22Rv1 (cell line): ENCODE measurements at regions not wholly inside any gene's neighbourhood (a gene's known extent, or its start where the extent isn't known, plus 50 kb on each side); places are given as distances from the start of the nearest gene placed in this dataset.

Experiments used
- H3K27ac ChIP-seq: fragments of 450-650 bp; 2 replicates; pipeline ENCODE4 v1.5.1; 2017
- ZFX ChIP-seq: fragments of 450-650 bp; IDR thresholded peaks from 2 replicates; pipeline ENCODE4 v1.6.1; 2017; ENCODE audit warnings: antibody characterized with exemption, borderline replicate concordance
- TF ChIP-seq, protein P1 (sequence below): fragments of 450-650 bp; IDR thresholded peaks from 2 replicates; pipeline ENCODE4 v1.5.1; 2017; ENCODE audit warnings: mild to moderate bottlenecking

DNA sequence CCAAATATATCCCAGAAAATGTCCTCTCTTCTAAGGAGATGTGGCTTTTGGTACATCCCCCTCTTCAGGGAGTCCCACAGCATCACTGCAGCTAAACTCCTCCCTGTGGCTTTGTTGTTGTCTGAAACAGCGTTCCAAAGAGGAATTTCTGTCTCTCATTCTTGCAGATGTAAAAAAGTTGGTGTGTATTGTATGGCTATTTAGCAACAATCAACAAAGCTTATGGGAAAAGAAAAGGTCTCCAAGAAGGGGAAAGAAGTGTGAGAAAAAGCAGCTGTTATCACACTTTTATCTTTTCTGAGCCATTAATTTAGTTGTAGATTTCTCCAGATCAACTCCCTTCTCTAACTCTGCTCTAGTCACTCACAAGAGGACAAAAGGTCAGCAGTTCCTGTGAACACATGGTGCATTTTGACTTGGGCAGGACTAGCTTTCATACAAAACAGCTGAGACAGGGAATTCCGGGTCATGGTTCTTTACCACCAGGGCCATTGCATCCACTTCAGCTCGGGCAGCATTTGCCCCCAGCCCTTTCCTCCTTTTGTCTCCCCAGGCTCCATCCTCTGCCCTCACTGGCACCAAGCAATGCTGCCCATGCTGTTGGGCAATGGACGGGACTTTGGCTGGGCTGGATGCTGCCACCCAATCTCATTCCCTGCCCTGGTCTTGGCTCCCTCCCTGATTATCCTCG, 184.7 kb downstream of the TMX1 start:
- TF ChIP-seq ZFX, result no peak
- TF ChIP-seq, protein P1, sequence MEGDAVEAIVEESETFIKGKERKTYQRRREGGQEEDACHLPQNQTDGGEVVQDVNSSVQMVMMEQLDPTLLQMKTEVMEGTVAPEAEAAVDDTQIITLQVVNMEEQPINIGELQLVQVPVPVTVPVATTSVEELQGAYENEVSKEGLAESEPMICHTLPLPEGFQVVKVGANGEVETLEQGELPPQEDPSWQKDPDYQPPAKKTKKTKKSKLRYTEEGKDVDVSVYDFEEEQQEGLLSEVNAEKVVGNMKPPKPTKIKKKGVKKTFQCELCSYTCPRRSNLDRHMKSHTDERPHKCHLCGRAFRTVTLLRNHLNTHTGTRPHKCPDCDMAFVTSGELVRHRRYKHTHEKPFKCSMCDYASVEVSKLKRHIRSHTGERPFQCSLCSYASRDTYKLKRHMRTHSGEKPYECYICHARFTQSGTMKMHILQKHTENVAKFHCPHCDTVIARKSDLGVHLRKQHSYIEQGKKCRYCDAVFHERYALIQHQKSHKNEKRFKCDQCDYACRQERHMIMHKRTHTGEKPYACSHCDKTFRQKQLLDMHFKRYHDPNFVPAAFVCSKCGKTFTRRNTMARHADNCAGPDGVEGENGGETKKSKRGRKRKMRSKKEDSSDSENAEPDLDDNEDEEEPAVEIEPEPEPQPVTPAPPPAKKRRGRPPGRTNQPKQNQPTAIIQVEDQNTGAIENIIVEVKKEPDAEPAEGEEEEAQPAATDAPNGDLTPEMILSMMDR, result no peak
- H3K27ac ChIP-seq, result no peak overlapping the region

DNA sequence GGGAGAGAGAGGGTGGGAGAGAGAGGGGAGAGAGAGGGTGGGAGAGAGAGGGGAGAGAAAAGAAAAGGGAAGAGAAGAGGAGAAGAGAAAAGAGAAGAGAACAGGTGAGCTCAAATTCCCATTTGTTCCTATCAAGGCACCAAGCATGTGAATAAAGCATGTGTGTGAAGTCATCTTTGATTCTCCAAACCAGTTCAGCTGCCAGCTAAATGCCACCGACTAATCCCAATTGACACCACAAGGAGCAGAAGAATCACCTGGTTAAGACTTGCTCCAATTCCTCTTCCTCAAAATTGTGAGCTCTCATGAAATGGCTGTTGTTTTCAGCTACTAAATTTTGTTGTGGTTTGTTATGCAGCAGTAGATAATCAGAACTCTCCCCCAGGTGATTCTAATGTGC, 188.9 kb downstream of the TMX1 start:
- no peak overlapping the region for H3K27ac ChIP-seq
- TF ChIP-seq, protein P1, result no peak
- TF ChIP-seq ZFX, result no peak

DNA sequence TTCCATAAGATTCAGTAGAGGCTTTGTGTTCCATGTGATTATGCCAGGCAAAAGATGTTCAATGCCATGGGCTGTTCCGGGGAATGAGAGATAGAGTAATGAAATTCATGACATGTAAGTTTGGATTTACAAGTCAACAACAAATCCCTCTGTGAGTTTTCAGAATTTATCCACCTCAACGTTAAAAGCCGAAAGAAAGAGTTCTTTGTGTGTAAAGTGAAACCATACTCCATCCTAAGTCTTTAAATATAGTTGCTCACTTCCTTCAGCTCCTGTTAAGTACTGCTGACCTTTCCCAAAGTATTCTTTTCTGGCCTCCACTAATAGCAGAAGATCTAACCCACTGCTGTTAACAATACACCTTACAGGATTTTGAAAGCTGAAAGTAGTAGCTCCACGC, 190.0 kb downstream of the TMX1 start:
- TF ChIP-seq, protein P1, result no peak
- no peak for TF ChIP-seq ZFX
- no peak overlapping the region for H3K27ac ChIP-seq

DNA sequence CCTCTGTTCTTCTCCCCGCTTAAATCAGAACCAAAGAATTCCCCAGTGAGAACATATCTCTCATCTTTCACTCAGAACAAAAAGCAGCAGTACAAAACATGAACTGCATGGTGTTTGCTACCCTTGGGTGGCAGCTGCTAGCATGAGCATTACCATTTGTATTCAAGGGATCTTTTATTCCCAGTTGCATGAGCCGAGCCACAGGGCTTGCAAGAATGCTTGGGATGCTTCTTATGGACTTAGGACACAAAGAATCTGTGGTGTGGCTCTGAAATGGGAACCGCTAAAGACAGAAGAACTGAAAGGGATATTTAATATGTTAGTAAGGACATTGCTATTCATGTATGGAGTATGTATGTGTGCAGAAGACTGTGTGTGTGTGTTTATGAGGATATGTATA, 190.6 kb downstream of the TMX1 start:
- H3K27ac ChIP-seq, result no peak overlapping the region
- TF ChIP-seq ZFX, result no peak
- TF ChIP-seq, protein P1, result no peak

DNA sequence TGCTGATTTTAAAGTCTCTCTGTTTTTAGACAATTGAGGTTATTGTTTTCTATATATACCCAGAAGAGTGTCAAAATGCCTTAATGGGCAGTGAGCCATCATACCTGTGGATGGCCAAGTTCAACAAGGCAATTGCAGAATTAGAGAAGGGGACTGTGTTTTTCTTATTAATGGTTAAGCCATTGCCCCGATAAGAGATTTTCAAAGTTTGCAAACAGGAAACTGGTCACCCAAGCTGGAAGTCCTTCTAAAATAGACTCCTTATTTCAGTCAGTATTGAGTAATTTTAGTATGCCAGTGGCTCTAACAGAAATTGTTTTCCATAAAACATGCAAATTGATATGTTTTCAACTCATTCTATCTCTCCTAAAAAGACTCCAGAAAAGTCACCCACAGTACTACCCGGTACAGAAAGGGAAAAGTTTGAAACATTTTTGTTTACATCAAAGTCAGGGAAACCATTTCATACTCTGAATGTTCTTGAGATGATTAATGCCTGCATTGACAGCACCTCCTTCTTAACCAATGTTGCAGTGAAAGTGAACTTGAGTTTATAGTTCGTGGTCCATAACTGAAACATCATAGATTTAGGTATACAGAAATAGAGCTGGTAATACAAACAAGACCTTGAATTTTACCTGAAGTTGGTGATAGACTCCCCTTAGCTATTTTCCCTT, 191.1 kb downstream of the TMX1 start:
- H3K27ac ChIP-seq, result no peak overlapping the region
- TF ChIP-seq, protein P1, result no peak
- TF ChIP-seq ZFX, result no peak

DNA sequence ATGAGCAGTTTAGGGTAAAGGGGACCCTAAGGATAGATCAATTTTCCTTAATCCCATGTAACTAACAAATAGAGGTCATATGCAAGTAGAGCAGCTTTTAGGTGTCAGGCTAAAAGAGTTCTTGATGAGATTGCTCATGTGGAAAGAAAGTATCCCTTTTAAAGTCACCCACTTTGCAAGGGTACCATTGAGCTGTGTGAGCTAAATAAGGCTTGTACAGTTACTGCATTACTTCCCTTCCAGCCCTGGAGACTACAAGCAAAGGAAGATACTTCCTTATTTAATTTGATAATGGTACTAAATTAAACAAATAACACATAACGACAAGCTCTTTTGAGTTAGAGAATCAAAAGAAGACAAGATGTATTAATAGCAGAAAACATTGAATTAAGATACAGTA, 191.7 kb downstream of the TMX1 start:
- H3K27ac ChIP-seq, result no peak overlapping the region
- TF ChIP-seq, protein P1, result no peak
- TF ChIP-seq ZFX, result no peak

DNA sequence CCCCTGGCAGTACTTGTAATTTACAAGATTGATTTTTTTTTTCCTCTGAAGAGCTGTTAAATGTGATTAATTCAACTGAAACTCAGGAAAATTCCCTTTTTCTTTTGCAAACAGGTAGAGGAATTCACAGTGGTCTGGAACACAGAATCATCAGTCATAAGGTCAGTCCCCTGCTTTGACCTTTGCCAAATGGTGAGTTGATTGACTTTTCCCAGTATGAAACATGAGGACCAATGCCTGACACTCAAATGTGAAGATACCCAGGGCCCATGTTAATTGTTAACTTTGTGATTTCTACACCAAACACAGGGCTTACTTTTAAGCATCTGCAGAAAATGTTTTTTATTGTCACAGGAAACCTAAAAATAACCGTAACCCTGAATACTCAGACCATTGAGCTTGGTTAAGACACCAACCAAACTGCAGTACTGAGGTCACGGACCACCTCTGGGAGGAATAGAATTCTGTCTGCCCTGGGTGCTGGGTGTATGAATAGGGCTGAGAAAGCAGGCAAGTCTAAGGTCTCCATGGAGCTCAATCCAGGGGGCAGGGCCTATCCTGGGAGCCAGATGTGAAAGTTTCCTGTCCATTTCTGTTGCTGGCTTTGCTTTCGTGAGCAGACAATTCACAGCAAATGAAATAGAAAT, 192.4 kb downstream of the TMX1 start:
- no peak for TF ChIP-seq ZFX
- TF ChIP-seq, protein P1, result no peak
- no peak overlapping the region for H3K27ac ChIP-seq
